ENCODE measurements at regions not wholly inside any gene's neighbourhood (a gene's known extent, or its start where the extent isn't known, plus 50 kb on each side); places are given as distances from the start of the nearest gene placed in this dataset.

- Mint-ChIP-seq H3K27ac (no peak overlapping the region), H3K4me1 (peaks cover 5% of the 10 kb centered on the region; the same call in 1 of the 3 replicates), H3K9me3 (no peaks in the 10 kb centered on the region), H3K4me3 (no peak overlapping the region), H3K27me3 (ENCODE audit: insufficient read depth, low read depth, poor library complexity) (peaks cover 2% of the 10 kb centered on the region), H3K36me3 (ENCODE audit: low read depth) (no peaks in the 10 kb centered on the region; the same call in 2 of the 3 replicates)
- H3K27ac ChIP-seq (ENCODE audit: low read depth): no peak overlapping the region
- H3K4me3 ChIP-seq: no peak overlapping the region
- no peak overlapping the region for H3K4me2 ChIP-seq
- H3K36me3 ChIP-seq (ENCODE audit: insufficient read depth): no peaks in the 10 kb centered on the region
- no peaks in the 10 kb centered on the region for H3K27me3 ChIP-seq (ENCODE audit: insufficient read depth)
- H2AFZ ChIP-seq: no peak overlapping the region
- no peaks in the 10 kb centered on the region for H4K20me1 ChIP-seq (replicated peaks; ENCODE audit: insufficient read depth)
- H3F3A ChIP-seq (replicated peaks; ENCODE audit: low read depth): no peaks in the 10 kb centered on the region
- H3K4me1 ChIP-seq (ENCODE audit: insufficient read depth): no peaks in the 10 kb centered on the region
- H3K9me2 ChIP-seq (ENCODE audit: insufficient read depth): no peaks in the 10 kb centered on the region
- ATAC-seq (no peak), DNase-seq (ENCODE audit: low spot score) (no peak)
- H3K79me2 ChIP-seq (replicated peaks; ENCODE audit: insufficient read depth): no peaks in the 10 kb centered on the region
- TF ChIP-seq POLR2AphosphoS5 (IDR thresholded peaks at IDR 0.05; ENCODE audit: low read depth): no peak
- no peak for TF ChIP-seq ZNF462 (CRISPR knock-in tag; IDR thresholded peaks at IDR 0.05)
- no peak for TF ChIP-seq EZH2 (IDR thresholded peaks at IDR 0.05; ENCODE audit: low read depth, unreplicated experiment)
- no peak for TF ChIP-seq JUNB (IDR thresholded peaks at IDR 0.05; ENCODE audit: unreplicated experiment)
- no peak for TF ChIP-seq STAT1 (IDR thresholded peaks at IDR 0.05; ENCODE audit: unreplicated experiment)
- no peak for TF ChIP-seq CREB1 (CRISPR knock-in tag; IDR thresholded peaks at IDR 0.05; ENCODE audit: low read depth)
- TF ChIP-seq ZNF331 (CRISPR knock-in tag; IDR thresholded peaks at IDR 0.05; ENCODE audit: low read depth): no peak
- TF ChIP-seq EZH2phosphoT487 (IDR thresholded peaks at IDR 0.05; ENCODE audit: unreplicated experiment): no peak
- TF ChIP-seq ETS1 (IDR thresholded peaks at IDR 0.05): no peak
- no peak for TF ChIP-seq ZNF114 (CRISPR knock-in tag; IDR thresholded peaks at IDR 0.05)
- TF ChIP-seq REST (IDR thresholded peaks at IDR 0.05; ENCODE audit: unreplicated experiment): no peak
These were observed 490.9 kb upstream of the AADAT start for GRCh38 chr4:170580651-170581050.

All from GM23338 (cell line).